ENCODE measurements at regions not wholly inside any gene's neighbourhood (a gene's known extent, or its start where the extent isn't known, plus 50 kb on each side); places are given as distances from the start of the nearest gene placed in this dataset.

DNA sequence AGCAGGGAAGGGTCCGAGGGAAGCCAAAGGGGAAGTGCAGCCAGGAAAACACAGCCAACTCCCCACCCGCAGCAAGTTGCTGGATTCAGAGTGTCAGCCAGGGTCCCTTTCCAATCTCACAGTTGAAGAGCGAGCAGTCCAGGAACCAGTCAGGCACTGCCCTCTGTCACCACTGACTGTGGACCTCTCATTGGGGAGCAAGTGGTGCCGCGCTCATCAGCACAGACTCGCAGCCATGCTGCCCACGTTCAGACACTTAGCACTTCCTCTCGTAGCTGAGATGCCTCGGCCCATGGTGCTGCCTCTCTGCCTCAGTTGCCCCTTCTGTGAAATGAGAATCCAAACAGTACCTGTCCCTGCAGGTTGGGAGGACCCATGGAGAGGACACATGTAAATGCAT lies 123.6 kb upstream of the CHST15 start:
- DNase-seq: no peak
- Mint-ChIP-seq H3K27ac (ENCODE audit: unreplicated experiment) (no peak overlapping the region), H3K4me1 (ENCODE audit: low read depth, unreplicated experiment) (peaks cover 5% of the 10 kb centered on the region), H3K4me3 (ENCODE audit: unreplicated experiment) (no peak overlapping the region), H3K36me3 (ENCODE audit: unreplicated experiment) (peaks cover 4% of the 10 kb centered on the region), H3K9me3 (ENCODE audit: unreplicated experiment) (peaks cover 8% of the 10 kb centered on the region), H3K27me3 (ENCODE audit: unreplicated experiment) (peaks cover 3% of the 10 kb centered on the region)
- TF ChIP-seq, protein P1, sequence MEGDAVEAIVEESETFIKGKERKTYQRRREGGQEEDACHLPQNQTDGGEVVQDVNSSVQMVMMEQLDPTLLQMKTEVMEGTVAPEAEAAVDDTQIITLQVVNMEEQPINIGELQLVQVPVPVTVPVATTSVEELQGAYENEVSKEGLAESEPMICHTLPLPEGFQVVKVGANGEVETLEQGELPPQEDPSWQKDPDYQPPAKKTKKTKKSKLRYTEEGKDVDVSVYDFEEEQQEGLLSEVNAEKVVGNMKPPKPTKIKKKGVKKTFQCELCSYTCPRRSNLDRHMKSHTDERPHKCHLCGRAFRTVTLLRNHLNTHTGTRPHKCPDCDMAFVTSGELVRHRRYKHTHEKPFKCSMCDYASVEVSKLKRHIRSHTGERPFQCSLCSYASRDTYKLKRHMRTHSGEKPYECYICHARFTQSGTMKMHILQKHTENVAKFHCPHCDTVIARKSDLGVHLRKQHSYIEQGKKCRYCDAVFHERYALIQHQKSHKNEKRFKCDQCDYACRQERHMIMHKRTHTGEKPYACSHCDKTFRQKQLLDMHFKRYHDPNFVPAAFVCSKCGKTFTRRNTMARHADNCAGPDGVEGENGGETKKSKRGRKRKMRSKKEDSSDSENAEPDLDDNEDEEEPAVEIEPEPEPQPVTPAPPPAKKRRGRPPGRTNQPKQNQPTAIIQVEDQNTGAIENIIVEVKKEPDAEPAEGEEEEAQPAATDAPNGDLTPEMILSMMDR (IDR thresholded peaks at IDR 0.05; ENCODE audit: partially characterized antibody, unreplicated experiment): no peak

DNA sequence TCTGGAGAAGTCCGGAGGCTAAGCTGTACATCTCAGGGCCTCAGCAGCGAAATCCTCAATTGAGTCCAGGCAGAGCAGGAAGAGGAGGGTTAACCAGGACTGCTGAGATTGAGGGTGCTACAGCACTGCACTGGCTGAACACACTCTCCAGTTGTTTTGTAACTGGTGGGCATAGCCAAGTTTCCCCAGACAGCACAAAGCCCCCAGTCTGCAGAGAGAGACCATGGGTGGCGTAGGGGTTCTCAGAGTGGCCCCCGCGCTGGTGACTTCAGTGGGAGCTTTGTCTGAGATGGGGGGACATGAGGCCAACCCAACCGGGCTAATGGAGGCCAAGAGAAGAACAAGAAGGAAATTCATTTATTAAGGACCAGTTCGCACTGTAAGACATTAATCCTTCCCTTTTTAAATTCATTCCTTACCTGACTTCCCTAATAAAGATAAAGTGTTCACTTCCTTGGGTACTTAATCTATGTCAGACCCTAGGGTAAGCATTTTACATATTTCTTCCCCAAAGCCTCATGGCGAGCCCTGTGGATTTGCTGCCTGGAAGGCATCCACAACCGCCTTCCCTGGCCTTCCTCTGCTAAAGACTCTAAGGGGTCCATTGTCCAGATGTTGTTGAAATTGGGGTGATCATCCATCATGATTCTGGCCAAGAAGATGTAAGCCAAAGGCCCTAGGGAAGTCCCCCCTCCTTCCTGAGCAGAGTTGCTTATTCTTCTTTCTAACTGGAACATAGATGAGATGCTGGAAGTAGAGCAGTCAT lies 121.4 kb upstream of the CHST15 start:
- Mint-ChIP-seq H3K36me3 (ENCODE audit: unreplicated experiment) (peaks cover 4% of the 10 kb centered on the region), H3K27me3 (ENCODE audit: unreplicated experiment) (peaks cover 3% of the 10 kb centered on the region), H3K4me1 (ENCODE audit: low read depth, unreplicated experiment) (peaks cover 4% of the 10 kb centered on the region), H3K4me3 (ENCODE audit: unreplicated experiment) (no peak overlapping the region), H3K27ac (ENCODE audit: unreplicated experiment) (no peak overlapping the region), H3K9me3 (ENCODE audit: unreplicated experiment) (peaks cover 8% of the 10 kb centered on the region)
- DNase-seq: no peak
- TF ChIP-seq, protein P1 (IDR thresholded peaks at IDR 0.05; ENCODE audit: partially characterized antibody, unreplicated experiment): no peak

DNA sequence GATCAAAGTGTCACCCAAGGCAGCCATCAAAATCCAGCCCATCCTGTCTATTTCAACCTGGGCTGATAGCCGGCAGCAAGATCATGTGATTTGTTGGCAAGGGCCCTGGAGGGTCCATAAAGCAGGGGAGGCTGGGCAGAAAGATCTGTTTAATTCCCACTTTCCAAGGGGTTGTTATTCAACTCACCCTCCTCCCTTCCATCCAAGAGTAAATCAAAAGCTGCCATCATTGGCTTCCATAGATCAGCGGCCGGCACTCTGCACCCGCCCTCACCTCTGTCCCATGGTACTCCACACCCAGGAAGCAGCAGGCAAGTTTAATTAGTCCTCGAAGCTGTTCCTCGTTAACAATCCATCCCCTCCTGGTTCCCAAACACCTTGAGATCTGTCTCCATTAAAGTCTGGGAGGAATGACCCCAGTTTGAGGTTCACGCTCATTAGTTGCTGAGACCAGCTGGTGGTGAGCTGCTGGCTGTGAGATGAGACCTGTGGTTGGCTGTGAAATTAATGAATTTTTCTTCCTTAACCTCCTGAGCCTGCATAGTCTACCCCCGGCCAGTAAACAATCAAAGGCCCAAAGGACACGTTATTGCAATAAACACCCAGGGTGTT lies 120.6 kb upstream of the CHST15 start:
- H3K36me3 Mint-ChIP-seq (ENCODE audit: unreplicated experiment): peaks cover 4% of the 10 kb centered on the region
- DNase-seq: no peak
- H3K4me3 Mint-ChIP-seq (ENCODE audit: unreplicated experiment): no peak overlapping the region
- TF ChIP-seq, protein P1 (IDR thresholded peaks at IDR 0.05; ENCODE audit: partially characterized antibody, unreplicated experiment): no peak
- H3K4me1 Mint-ChIP-seq (ENCODE audit: low read depth, unreplicated experiment): peaks cover 4% of the 10 kb centered on the region
- H3K9me3 Mint-ChIP-seq (ENCODE audit: unreplicated experiment): peaks cover 8% of the 10 kb centered on the region
- peaks cover 5% of the 10 kb centered on the region for H3K27me3 Mint-ChIP-seq (ENCODE audit: unreplicated experiment)
- no peak overlapping the region for H3K27ac Mint-ChIP-seq (ENCODE audit: unreplicated experiment)

DNA sequence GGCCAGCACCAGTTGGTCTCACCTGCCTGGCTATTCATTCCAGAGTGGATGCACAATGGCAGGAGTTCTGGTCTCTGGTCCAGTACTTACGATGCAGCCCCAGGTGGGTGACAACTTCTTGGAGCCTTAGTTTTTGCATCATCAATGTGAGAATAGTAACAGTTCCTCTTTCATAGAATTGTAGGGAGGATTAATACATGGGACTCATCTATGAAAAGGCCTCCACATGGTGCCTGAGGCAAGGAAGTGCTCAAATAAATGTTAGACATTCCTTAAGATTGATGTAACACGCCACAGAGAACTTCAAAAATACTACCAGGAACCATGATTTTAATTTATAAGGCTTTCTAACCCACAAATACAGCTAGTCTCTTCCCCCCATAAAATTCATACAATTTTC lies 120.1 kb upstream of the CHST15 start:
- no peak for DNase-seq
- Mint-ChIP-seq H3K36me3 (ENCODE audit: unreplicated experiment) (peaks cover 4% of the 10 kb centered on the region), H3K9me3 (ENCODE audit: unreplicated experiment) (peaks cover 8% of the 10 kb centered on the region), H3K27me3 (ENCODE audit: unreplicated experiment) (peaks cover 5% of the 10 kb centered on the region), H3K4me1 (ENCODE audit: low read depth, unreplicated experiment) (peaks cover 4% of the 10 kb centered on the region), H3K27ac (ENCODE audit: unreplicated experiment) (no peak overlapping the region), H3K4me3 (ENCODE audit: unreplicated experiment) (no peak overlapping the region)
- TF ChIP-seq, protein P1 (IDR thresholded peaks at IDR 0.05; ENCODE audit: partially characterized antibody, unreplicated experiment): no peak

DNA sequence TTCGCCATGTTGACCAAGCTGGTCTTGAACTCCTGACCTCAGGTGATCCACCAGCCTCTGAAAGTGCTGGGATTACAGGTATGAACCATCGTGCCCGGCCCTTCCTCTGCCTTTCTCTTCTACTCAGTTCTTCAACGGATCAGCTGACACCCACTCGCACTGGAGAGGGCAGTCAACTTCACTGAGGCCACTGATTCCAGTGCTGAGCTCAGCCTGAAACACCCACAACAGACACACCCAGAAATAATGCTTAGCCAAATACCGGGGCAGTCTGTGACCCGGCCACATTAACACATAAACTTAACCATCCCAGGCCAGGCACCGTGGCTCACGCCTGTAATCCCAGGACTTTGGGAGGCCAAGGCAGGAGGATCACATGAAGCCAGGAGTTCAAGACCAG lies 119.3 kb upstream of the CHST15 start:
- TF ChIP-seq, protein P1 (IDR thresholded peaks at IDR 0.05; ENCODE audit: partially characterized antibody, unreplicated experiment): no peak
- Mint-ChIP-seq H3K27ac (ENCODE audit: unreplicated experiment) (no peak overlapping the region), H3K4me3 (ENCODE audit: unreplicated experiment) (no peak overlapping the region), H3K27me3 (ENCODE audit: unreplicated experiment) (peaks cover 5% of the 10 kb centered on the region), H3K4me1 (ENCODE audit: low read depth, unreplicated experiment) (peaks cover 4% of the 10 kb centered on the region), H3K9me3 (ENCODE audit: unreplicated experiment) (peaks cover 8% of the 10 kb centered on the region), H3K36me3 (ENCODE audit: unreplicated experiment) (peaks cover 4% of the 10 kb centered on the region)
- DNase-seq: no peak
